ACHN (cell line): ENCODE measurements at regions not wholly inside any gene's neighbourhood (a gene's known extent, or its start where the extent isn't known, plus 50 kb on each side); places are given as distances from the start of the nearest gene placed in this dataset.

Source experiments
- DNase-seq: peaks from one replicate; pipeline ENCODE4 v3.0.0-alpha.2; 2015
- in situ Hi-C: cut with HindIII; loops from 2 replicates; pipeline ENCODE4 v1.10.0; 2017; ENCODE audit warnings: low sequenced_read_pairs, low pct_ligation_motif_present, low pct_unique_long_range_greater_than_20kb

DNA sequence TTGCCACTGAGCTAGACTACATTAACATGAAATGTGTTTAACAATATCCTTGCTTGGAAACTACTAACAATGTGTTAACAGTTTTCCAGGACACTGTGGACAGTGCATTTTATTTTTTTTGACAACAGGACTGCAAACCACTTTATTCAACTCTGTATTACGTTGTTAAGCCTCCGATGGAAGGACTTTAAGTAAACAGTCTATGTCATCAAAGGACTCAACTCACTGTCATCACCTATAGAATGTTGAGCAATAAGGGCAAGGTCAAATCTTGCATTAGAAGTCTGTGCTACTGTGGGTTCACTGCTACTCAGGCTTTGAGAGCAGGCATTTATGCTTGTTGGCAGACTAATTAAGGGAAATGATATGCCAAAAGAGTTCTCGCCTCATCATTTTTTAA, 483.7 kb downstream of the FLRT2 start:
- no peak for DNase-seq

DNA sequence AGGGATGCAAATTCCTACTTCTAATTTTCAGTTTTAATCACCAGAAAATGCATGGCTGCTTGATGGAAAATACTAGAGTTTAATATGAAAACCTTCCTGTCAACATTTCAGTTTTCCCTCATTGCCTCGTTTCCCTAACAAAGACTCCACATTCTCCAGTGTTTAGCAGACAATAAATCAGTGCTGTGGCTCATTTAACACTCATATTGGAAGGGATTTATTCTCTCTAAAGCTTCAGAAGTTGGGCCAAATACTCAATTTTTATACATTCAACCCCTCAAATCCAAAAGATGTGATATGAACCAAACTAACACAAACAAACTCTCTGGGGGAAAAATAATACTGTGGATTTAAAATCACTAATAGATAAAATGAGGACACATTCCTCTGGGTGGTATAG, 482.5 kb downstream of the FLRT2 start:
- in situ Hi-C loops: no loop called here
- DNase-seq: no peak

More for the DNA sequence above, 483.7 kb downstream of the FLRT2 start:
- in situ Hi-C loops: no loop called here

DNA sequence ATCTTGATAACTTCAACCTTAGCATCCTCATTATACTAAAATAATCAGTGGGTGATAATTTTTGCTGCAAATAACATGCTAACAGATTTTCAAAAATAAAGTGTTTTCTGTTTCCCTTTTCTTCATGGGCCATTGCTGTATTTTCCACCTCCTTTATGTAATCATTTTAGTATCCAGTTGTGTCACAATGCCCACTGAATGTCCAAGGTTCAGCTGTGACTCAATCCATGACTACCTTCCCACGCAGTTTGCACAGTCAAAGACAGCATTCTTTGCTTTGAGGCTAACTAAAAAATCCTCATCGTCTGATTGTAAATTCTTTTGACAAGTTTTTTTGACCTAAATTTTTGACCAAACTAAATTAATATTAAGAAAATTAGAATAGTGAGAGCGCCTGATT, 474.1 kb downstream of the FLRT2 start:
- in situ Hi-C loops: no loop called here
- DNase-seq: no peak

DNA sequence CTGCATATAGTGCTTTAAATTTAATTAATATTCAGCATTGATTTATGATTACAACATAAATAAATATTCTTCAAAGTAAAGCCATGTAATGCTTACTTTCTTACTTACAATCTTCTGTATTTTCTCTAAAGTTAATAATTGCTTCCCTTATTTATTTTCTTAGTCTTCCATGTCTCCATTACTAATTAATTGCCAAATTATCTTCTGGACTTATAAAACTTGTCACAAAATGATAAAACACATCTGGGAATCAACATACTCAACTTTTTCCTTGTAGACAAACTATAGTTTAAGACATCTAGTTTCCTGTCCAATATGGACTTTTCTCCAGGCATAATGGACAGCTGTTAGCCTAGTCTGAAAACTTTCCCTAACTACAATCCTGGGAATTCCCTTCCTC, 466.6 kb downstream of the FLRT2 start:
- in situ Hi-C loops: no loop called here
- no peak for DNase-seq

DNA sequence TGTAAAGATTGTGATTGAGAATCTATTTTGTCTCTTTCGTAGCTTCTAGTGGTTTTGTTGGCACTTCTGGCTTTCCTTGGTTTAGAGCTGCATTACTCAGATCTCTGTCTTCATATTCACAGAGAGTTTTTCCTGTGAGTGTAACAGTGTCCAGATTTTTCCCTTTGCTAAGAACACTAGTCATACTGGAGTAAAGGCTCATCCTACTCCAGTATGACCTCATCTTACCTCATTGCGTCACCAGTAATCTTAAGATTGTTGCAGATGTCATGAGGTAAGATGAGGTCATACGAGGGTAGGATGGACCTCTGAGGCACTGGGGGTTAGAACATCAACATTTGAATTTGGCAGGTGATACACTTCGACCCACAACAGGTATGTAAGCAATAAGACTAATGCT, 461.2 kb downstream of the FLRT2 start:
- in situ Hi-C loops: no loop called here
- DNase-seq: no peak

DNA sequence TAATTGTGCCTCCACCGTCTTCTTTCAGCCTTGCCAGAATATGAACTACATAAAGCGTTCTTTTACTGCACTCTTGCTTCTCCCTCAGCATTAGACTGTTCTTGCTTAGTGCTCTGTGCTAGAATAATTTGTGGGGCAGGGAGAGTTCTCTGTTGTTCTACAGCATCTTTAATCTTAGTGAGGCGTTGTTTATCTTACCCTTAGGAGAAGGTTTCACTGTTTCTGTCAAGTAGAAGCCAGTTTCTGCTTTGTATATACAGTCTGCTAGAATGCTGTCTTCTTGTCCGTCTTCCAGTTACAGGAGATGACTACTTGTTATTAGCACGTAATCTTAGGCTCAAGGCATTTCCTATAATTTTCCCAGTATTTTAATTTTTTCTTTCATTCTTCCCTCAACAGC, 458.0 kb downstream of the FLRT2 start:
- in situ Hi-C loops: no loop called here
- DNase-seq: no peak

DNA sequence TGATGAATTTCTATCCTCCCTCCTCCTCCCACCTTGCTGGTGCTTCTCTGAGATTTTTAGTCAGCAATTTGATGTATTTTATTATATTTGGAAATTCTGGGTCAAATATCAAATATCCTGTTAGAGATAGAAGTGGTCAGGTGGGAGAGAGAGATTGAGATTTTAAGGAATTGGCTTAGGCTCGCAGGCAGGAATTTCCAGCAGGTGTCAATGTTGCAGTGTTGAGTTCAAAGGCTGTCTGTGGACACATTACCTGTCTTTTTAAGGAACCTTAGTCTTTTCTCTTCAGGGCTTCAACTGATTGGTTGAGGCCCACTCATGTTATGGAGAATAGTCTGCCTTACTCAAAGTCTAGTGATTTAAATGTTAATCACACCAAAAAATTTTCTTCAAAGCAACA, 457.3 kb downstream of the FLRT2 start:
- in situ Hi-C loops: no loop called here
- DNase-seq: no peak

DNA sequence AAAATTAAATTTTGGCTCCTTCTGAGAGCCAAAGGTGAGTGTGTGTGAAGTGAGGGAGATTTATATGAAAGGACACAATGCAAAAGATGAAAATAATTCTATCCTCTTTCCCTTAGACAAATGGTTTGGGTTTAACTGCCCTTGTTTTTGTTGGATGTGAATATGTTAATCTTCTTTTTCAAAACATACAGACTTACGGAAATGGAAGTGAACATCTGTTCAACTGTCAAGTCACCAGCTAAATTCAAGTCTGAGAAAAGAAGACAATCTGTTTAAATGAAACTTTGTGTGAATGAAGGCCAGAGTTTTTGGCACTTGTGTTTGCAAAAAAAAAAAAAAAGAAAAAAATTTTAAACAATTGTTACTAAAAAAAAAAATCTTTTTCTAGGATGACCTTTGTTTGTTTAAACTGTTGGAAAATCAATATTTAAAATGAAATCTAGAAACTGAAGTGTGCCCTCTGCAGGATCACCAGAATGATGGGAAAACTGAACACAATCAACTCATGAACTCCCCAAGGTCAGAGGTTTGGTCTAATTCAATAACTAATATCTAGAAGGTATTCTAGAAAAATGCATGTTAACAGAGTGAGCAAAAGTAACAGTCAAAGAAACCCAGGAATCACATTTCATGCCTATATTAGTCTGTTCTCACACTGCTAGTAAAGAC, 448.8 kb downstream of the FLRT2 start:
- in situ Hi-C loops: no loop called here
- DNase-seq: no peak

DNA sequence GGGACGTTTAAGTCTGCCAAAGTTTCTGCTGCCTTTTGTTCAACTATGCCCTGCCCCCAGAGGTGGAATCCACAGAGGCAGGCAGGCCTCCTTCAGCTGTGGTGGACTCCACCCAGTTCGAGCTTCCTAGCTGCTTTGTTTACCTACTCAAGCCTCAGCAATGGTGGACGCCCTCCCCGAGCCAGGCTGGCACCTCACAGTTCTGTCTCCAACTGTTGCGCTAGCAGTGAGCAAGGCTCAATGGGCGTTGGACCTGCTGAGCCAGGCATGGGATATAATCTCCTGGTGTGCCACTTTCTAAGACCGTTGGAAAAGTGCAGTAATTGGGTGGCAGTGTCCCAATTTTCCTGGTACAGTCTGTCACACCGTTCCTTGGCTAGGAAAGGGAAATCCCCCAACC, 444.7 kb downstream of the FLRT2 start:
- in situ Hi-C loops: no loop called here
- DNase-seq: no peak

DNA sequence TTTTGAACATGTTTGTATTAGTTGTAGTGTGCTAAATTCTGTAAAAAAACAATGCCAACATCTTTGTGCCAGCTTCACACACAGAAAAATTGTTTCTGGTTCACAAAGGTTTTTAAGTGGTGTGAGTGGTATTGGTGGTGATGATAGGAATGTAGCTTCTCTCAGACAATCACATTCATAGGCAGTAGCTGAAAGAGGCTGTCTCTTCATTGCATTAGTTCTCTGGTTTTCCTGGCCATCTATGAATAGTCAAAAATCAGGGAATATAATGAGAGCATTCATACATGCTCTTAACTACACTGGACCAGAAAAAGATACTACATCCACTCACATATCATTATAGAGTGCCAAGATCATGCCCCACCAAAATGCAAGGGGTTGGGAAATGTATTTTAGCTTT, 433.5 kb downstream of the FLRT2 start:
- in situ Hi-C loops: no loop called here
- no peak for DNase-seq

DNA sequence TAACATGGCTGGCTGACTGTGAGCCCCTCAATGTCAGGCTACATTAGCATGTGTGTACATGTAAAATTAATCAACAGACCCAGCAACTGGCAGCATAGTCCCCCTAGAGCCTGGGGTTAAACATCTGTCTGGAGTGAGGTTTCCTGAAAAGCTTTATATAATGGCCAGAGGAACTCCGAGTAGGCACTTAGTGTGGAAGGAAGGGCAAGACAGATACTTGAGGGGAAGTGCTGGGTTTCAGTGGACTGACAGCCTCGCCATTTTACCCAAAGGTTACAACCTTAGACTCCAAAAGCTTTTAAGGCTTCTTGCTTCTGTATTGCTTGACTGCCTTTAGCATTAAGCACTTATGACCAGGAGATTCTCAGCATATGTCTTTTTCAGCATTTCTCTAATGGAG, 430.8 kb downstream of the FLRT2 start:
- in situ Hi-C loops: no loop called here

DNA sequence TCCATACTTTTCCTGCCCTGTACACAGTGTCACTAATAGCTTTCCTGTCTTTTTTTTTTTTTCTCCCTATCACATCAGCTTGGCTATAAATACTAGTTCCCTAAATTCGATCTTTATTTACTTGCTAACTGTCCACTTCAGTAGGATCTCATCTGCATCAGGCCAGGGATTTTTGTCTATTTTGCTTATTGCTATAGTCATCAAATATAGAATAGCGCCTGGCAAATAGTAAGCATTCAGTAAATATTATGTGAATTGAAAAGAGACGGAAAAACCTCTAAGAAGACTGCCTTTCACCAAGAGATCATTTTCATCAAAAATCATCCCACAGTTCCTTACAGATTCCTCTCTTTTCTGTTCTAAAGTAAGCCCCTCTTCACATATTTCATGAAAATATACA, 429.1 kb downstream of the FLRT2 start:
- in situ Hi-C loops: no loop called here
- no peak for DNase-seq

More for the DNA sequence above, 430.8 kb downstream of the FLRT2 start:
- DNase-seq: no peak

DNA sequence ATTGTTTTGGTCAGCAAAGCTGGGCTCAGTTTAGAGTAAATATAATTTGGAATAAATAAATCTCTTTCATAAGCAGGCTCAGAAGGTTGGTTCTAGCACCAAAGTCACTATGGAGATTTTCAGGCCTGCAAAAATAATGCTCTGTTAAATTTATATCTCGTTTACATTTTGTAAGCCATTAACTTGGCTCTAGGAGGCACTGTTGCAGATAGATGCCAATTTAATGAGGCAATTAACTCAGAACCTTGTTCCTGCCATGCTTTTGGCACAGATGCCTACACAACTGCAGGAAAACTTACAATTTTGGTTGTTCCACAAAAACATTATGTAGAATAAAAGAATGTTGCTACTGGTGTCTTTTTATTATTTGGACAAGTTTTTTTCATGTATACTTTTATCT, 428.1 kb downstream of the FLRT2 start:
- in situ Hi-C loops: no loop called here
- no peak for DNase-seq

DNA sequence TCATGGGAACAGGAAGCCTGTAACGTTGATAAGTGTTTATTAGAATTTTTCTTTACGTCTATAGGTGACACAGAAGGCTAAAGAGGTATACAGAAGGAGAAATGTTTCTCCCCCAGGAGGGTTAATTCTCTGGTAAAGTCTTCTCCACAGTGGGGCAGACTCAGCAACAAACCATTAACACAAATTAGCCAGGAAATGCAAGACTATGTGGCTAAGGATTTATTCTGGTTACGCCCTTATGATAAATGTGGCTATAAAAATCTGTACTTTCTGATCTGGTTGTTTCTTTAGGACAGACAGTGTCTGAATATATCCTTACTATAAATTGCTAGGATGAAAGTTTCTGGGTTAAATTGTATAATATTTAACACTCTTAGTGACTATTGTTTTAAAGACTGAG, 423.3 kb downstream of the FLRT2 start:
- in situ Hi-C loops: no loop called here
- no peak for DNase-seq

DNA sequence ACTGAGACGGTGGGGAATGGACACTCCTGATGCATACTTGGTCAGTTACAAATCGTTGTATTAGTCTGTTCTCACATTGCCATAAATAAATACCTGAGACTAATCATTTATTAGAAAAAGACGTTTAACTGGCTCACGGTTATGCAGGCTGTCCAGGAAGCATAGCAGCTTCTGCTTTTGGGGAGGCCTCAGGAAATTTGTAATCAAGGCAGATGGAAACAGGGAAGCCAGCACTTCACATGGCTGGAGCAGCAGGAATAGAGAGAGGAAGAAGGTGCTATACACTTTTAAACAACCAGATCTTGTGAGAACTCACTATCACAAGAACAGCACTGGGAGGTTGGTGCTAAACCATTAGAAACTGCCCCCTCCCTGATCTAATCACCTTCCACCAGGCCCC, 418.2 kb downstream of the FLRT2 start:
- no peak for DNase-seq
- in situ Hi-C loops: no loop called here

DNA sequence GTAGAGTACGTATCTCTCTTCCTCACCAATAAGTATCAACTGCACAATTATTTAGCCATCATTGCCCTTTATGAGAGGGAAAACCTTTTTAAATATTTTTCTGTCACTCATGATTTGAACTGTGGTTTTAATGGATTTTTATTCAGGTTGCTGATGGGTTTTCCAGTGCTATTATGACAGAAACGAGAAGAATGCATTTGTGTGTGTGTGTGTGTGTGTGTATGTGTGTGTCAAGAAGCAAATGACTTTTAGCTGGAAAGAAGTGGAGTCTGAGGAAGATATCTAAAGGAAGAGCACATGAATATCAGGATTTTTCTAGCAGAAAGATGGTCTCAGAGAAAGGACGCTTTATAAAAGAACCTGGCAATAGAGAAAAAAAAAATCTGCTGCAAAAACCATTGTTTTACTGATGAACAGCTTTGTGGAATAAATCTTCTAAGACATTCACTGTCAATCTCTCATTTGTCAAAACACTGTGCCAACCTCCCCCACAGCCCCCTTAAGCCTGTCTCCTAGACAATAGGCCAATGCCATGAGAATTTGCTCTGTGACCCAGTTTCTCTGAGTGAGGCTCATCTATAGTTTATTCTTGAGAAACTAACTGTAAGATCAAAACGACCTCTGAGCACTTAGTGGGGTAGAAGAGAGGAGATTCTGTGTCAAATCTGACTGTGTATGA, 417.7 kb downstream of the FLRT2 start:
- in situ Hi-C loops: no loop called here
- no peak for DNase-seq

DNA sequence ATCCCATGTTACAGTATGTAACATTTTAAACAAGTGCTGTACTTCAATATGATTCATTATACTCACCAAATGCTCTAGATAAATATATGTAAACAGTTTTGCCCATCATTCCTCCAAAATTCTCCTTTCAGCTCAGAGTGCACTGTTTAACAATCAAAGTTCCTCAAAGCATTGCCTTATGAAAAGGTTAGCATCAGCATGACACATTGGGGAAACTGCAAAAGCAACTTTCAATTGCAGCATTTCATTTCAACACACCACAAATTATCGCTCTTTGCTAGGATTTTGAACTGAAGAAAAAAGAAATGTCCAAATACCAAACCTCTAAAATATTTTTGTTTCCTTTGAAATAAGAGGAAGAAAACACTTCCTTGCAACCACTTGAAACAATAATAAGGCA, 413.2 kb downstream of the FLRT2 start:
- in situ Hi-C loops: no loop called here
- DNase-seq: no peak

DNA sequence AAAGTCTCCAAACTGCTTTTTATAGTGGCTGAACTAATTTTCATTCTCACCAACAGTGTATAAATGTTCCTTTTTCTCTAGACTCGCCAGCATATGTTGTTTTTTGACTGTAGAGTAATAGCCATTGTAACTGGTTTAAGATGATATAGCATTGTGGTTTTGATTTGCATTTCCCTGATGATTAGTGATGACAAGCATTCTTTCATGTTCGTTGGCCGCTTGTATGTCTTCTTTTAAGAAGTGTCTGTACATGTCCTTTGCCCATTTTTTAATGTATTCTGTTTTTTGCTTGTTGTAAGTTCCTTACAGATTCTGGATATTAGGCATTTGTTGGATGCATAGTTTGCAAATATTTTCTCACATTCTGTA, 404.9 kb downstream of the FLRT2 start:
- no peak for DNase-seq
- in situ Hi-C loops: no loop called here

DNA sequence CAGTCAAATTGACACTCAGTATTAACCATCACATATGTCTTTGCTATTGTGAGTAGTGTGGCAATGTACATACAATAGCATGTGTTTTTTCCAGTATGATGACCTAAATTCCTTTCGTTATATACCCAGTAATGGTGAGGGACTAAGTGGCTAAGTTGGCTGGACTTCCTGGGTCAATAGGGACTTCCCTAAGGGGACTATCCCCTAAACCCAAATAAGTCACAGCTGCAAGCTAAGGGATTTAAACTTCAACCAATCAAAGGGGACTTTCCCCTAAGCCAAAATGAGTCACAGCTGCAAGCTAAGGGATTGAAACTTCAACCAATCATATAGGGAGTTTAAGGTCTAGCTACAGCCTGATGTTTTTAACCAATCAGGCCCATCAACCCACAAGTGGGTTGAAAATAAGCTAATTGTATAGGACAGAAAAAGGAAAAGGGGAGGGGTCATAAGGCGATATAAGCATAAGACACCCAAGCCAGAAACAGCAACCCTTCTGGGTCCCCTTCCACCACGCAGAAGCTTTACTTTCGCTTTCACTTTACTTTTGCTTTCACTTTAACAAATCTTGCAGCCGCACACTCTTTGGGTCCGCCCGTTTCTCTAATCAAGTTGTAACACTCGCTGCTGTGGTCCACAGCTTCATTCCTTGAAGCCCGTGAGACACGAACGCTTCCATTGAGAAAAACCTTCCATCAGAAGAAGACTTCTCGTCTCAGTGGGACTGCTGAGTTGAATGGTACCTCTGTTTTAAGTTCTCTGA, 404.4 kb downstream of the FLRT2 start:
- DNase-seq: peak; percentile 15
- in situ Hi-C loops: no loop called here

DNA sequence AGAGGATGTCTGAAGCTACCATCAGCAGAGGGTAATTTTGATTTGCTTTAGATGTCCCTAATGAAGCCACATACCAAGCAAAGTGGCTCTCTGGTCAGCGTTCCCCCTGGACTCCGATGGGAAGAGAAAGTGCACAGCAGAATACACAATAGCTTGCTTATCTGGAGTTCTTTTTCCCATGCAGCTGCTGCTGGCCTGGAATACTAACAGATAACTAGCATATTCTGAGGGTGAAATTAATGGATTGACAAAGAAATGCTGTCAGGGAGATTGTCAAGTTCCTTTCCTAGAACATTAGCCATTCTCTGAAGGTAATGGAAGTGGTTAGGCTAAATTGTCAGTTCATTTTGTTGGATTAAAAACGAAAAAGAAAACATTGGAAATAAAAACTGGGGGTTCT, 391.3 kb downstream of the FLRT2 start:
- no peak for DNase-seq
- in situ Hi-C loops: no loop called here
